Activated CD4-positive, alpha-beta memory T cell treated with anti-CD3 and anti-CD28 coated beads, Interleukin-2, amount 10 ng/mL, durations not matched to agents 7 days and 5 days (primary cell): ENCODE measurements at regions not wholly inside any gene's neighbourhood (a gene's known extent, or its start where the extent isn't known, plus 50 kb on each side); places are given as distances from the start of the nearest gene placed in this dataset.
"Not testable (repeated sequence)": the region's sequence is repeated elsewhere in the genome, so short reads cannot be mapped to it uniquely, and the experiment has no call there.

Experiments
- CTCF ChIA-PET: fragments of 350-600 bp; sonication (Branson Sonifier 250); formaldehyde crosslinking; loops from one replicate; lab custom pipeline; 2021; ENCODE audit warnings: antibody characterized with exemption, inconsistent platforms; lab: Charles Lee
- POLR2A ChIA-PET: fragments of 350-600 bp; sonication (Branson Sonifier 250); formaldehyde crosslinking; loops from one replicate; lab custom pipeline; 2021; ENCODE audit warnings: antibody characterized with exemption; lab: Charles Lee
- DNase-seq: peaks from one replicate; pipeline ENCODE4 v3.0.0-alpha.2; 2020
- H3K27ac Mint-ChIP-seq: one replicate; pipeline ENCODE4 v1.8.0; 2021; ENCODE audit warnings: mild to moderate bottlenecking, mixed read lengths
- H3K27me3 Mint-ChIP-seq: one replicate; pipeline ENCODE4 v1.8.0; 2021; ENCODE audit warnings: mixed read lengths
- H3K36me3 Mint-ChIP-seq: one replicate; pipeline ENCODE4 v1.8.0; 2021; ENCODE audit warnings: low read depth, mixed read lengths
- H3K4me1 Mint-ChIP-seq: one replicate; pipeline ENCODE4 v1.8.0; 2021; ENCODE audit warnings: mixed read lengths
- H3K4me3 Mint-ChIP-seq: one replicate; pipeline ENCODE4 v1.8.0; 2021; ENCODE audit warnings: mild to moderate bottlenecking, mixed read lengths
- H3K9me3 Mint-ChIP-seq: one replicate; pipeline ENCODE4 v1.8.0; 2021; ENCODE audit warnings: mixed read lengths

DNA sequence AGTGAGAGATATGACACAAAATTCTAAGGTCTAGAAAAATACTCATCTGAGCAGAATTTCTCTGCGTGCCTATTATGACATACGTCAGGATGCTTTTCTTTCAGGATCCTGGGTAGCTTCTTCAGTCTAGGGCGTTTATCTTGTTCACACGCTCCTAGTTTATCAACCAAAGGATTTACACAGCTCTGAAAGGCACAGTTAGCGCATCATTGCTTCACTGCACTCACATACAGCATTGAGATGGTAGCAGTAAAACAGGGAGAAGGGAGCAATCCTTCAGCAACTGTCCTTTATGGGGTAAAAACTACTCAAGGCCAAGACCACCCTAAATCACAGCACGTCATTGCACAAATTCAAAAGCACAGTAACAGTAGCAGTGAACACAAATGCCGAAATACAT, 222.8 kb downstream of the SUCLG1 start:
- no peaks in the 10 kb centered on the region for H3K9me3 Mint-ChIP-seq
- H3K4me3 Mint-ChIP-seq, result no peak overlapping the region
- ChIA-PET POLR2A (no interaction called here), CTCF (no interaction called here)
- no peaks in the 10 kb centered on the region for H3K4me1 Mint-ChIP-seq
- no peak overlapping the region for H3K27ac Mint-ChIP-seq
- DNase-seq, result no peak
- peaks cover 8% of the 10 kb centered on the region for H3K27me3 Mint-ChIP-seq
- H3K36me3 Mint-ChIP-seq, result no peaks in the 10 kb centered on the region

DNA sequence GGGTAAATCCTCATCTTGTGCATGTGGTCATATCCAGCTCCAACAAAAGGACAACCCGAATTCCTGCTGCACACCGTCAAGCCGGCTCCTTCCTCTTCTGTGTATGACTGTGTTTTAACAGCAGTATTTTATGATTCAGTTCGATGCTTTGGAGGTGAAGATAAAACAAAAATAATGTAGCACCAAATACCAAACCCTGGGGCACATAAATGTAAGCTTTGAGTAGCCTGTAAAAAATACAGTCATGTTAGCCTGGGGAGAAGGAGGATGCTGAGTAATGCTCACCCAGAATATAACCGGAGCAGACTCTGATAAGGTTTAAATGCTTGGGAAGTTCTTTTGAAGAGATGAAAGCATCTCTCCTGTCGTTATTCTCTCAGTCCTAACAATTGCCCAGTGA, 225.0 kb downstream of the SUCLG1 start:
- no peaks in the 10 kb centered on the region for H3K9me3 Mint-ChIP-seq
- H3K36me3 Mint-ChIP-seq, result no peaks in the 10 kb centered on the region
- H3K27ac Mint-ChIP-seq, result no peak overlapping the region
- peaks cover 5% of the 10 kb centered on the region for H3K27me3 Mint-ChIP-seq
- ChIA-PET CTCF (no interaction called here), POLR2A (no interaction called here)
- DNase-seq, result no peak
- H3K4me3 Mint-ChIP-seq, result no peak overlapping the region
- H3K4me1 Mint-ChIP-seq, result no peaks in the 10 kb centered on the region

DNA sequence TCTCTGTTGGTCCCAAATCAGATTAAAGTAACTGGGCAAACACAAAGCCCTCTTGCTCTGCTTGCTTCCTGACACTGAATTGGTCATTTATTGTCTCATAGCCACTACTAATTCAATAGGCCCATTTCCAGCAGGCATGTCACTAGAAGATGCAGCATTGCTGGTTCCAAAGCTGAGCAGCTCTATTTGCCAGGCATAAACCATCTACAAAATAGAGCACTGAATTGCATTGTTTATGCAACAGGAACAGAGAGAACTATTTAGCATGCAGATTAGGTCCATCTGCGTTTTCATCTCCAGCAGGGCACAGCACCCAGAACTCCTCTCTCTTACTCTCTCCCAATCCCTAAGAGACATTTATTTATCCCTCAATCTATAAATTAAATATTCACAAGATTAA, 227.6 kb downstream of the SUCLG1 start:
- H3K4me3 Mint-ChIP-seq, result no peak overlapping the region
- no peaks in the 10 kb centered on the region for H3K4me1 Mint-ChIP-seq
- H3K27me3 Mint-ChIP-seq, result peaks cover 3% of the 10 kb centered on the region
- no peaks in the 10 kb centered on the region for H3K9me3 Mint-ChIP-seq
- POLR2A ChIA-PET, result no interaction called here
- H3K27ac Mint-ChIP-seq, result no peak overlapping the region
- no peaks in the 10 kb centered on the region for H3K36me3 Mint-ChIP-seq
- no peak for DNase-seq
- CTCF ChIA-PET, result no interaction called here

DNA sequence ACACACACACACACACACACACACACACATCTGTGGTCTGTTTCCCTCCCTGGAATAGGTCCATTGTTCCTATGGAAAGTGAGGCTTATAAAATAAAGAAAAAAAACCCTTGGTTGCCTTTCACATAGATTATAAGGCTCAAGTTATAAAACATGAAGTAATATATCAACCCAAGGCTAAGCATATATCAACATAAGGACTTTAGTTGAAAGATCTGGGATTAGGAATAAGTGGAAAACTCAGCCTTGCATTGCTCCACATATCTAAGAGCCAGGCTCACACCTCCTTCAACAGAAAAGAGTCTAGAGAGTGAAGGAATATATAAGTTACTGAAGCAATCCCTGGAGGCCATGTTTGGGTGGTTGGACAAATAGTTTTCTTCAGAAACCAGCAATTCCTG, 235.0 kb downstream of the SUCLG1 start:
- ChIA-PET POLR2A (no interaction called here), CTCF (no interaction called here)
- Mint-ChIP-seq H3K27ac (no peak overlapping the region), H3K36me3 (no peaks in the 10 kb centered on the region), H3K27me3 (peaks cover 2% of the 10 kb centered on the region), H3K4me3 (no peak overlapping the region), H3K9me3 (no peaks in the 10 kb centered on the region), H3K4me1 (no peaks in the 10 kb centered on the region)
- DNase-seq, result no peak

DNA sequence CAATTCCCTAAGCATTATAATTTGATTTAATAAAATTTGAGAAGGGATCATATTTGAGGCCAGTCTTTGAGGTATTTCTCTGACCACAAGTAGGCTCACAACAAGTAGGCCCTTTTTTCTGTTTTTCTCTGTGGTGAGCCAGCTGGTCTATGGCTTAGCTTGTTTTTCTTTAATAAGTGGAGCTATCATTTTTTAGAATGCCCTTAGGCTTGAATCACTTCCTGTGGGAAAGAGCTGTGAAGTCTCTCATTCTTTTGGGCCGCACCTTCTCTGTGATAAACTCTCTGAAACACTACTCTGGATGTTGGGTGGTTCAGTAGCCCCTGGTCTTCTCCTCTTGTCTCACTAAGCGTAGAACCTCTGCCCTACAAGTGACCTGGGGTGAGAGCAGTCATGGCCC, 235.9 kb downstream of the SUCLG1 start:
- Mint-ChIP-seq H3K4me3 (no peak overlapping the region), H3K4me1 (no peaks in the 10 kb centered on the region), H3K27me3 (peaks cover 3% of the 10 kb centered on the region), H3K36me3 (no peaks in the 10 kb centered on the region), H3K27ac (no peak overlapping the region), H3K9me3 (no peaks in the 10 kb centered on the region)
- ChIA-PET CTCF (interaction anchor here (0.6 kb wide), 1 partner anchor 92 kb away, joined by 3 read pairs; no protein-coding TSS in a partner anchor), POLR2A (no interaction called here)
- no peak for DNase-seq

DNA sequence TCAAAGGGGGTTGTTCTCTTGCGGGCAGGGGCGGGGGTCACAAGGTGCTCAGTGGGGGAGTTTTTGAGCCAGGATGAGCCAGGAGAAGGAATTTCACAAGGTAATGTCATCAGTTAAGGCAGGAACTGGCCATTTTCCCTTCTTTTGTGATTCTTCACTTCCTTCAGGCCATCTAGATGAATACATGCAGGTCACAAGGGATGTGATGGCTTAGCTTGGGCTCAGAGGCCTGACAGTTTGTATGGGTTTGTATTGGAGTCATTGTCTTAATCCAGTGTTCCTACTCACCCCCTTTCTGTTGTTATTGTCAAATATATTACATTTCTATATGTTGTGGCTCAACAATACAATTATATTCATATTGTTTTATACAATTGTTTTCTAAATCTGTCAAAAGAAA, 238.0 kb downstream of the SUCLG1 start:
- H3K9me3 Mint-ChIP-seq, DNase-seq, CTCF ChIA-PET, H3K27ac Mint-ChIP-seq, POLR2A ChIA-PET, H3K27me3 Mint-ChIP-seq, H3K4me1 Mint-ChIP-seq, H3K36me3 Mint-ChIP-seq, H3K4me3 Mint-ChIP-seq: not testable (repeated sequence)

DNA sequence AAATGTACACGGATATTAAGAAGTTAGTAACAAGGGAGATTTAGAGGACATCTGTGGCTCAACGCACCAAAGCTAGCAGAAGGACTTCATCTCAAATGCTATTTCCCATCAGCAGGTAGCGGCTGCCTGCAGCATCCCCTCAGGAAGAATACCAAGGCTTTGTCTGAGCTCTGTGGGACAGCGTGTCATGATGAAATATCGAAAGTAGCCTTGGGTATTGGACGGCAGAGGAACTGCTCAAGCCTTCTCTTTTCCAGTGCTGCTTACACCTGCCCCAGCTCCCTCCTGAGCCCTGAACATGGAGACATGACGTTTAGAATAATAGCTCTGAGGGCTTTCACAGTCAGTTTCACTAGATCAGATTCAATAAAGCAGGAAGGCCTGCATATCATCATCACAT, 241.6 kb downstream of the SUCLG1 start:
- DNase-seq, result no peak
- H3K27me3 Mint-ChIP-seq, result peaks cover 3% of the 10 kb centered on the region
- peaks cover 4% of the 10 kb centered on the region for H3K4me1 Mint-ChIP-seq
- ChIA-PET CTCF (no interaction called here), POLR2A (no interaction called here)
- no peak overlapping the region for H3K27ac Mint-ChIP-seq
- H3K4me3 Mint-ChIP-seq, result no peak overlapping the region
- H3K36me3 Mint-ChIP-seq, result no peaks in the 10 kb centered on the region
- no peaks in the 10 kb centered on the region for H3K9me3 Mint-ChIP-seq

DNA sequence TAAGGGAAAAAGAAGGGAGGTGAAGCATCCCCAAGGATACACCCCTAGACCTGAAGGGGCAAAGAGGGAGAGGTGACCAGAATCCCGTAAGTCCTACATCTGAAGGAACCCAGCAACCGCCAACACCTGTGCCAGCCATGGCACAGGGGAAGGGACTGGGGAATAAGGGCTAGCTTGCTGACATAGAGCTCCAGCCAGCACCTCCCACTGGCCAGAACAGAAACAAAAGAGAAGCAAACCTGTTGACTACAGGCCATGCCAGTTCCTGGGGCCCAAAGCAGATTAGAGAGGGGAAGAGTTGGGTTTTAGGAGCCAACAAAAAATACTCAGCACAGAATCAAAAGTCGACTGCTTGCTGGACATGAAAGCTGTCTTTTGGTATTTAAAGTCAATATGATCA, 244.6 kb downstream of the SUCLG1 start:
- ChIA-PET CTCF (no interaction called here), POLR2A (interaction anchor here (1.4 kb wide), 1 partner anchor 11 kb away, joined by 3 read pairs; no protein-coding TSS in a partner anchor)
- Mint-ChIP-seq H3K27ac (no peak overlapping the region), H3K27me3 (peaks cover 2% of the 10 kb centered on the region), H3K4me3 (no peak overlapping the region), H3K9me3 (no peaks in the 10 kb centered on the region), H3K36me3 (no peaks in the 10 kb centered on the region), H3K4me1 (peaks cover 4% of the 10 kb centered on the region)
- no peak for DNase-seq

DNA sequence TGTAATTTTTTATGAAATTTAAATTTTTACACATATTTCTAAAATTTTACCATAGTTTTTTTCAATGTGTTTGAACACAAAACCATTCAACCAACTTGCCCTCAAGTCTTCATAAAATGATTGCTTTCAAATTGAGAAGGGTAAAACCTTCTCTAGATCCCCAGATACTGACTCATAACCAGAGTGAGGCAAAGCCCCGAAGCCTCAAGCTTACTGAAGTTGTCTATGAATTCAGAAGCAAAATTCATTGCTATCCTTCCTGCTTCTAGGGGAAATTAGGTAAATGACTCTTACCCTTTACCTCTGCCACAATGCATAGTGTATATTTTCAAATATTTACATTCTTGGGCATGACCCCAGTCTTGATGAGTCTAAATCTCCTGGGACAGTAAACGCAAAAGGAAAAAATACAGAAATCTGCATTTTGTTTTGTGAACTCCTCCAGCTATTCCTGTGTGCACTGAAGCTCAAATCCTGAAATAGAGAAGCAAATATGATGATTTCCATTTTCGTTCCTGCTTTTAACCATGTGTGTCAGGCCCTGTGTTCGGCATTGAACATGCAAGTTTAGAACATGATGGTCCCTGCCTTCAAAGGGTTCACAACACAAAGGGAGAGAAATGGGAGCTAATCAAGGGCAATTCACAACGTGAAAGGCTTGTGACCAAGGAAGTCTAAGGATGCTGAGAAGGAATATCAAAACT, 246.3 kb downstream of the SUCLG1 start:
- CTCF ChIA-PET, result no interaction called here
- no peak overlapping the region for H3K4me3 Mint-ChIP-seq

DNA sequence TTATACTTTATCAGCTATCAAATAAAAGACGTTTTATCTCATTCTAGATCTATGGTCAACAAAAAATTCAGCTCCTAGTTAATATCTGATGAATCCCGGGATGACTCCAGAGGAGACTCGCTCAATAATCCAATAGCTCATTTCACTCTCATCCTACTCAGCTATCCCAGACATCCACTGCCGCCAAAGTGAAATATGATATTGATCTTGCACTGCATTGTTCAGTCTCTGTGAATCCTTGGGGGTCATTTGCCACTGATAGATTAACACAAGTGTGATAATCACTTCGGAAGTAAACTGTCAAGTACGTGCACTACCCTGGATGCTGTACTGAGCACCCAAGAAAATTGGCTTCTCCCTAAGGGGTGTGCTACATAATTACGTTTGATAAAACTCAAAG, 249.1 kb downstream of the SUCLG1 start:
- no peaks in the 10 kb centered on the region for H3K36me3 Mint-ChIP-seq
- CTCF ChIA-PET, result no interaction called here
- H3K9me3 Mint-ChIP-seq, result no peaks in the 10 kb centered on the region
- no peak for DNase-seq
- no peak overlapping the region for H3K4me3 Mint-ChIP-seq
- POLR2A ChIA-PET, result no interaction called here
- H3K27ac Mint-ChIP-seq, result no peak overlapping the region
- peaks cover 1% of the 10 kb centered on the region for H3K27me3 Mint-ChIP-seq
- H3K4me1 Mint-ChIP-seq, result peaks cover 4% of the 10 kb centered on the region

More for the DNA sequence above, 246.3 kb downstream of the SUCLG1 start:
- Mint-ChIP-seq H3K36me3 (no peaks in the 10 kb centered on the region), H3K4me1 (peaks cover 4% of the 10 kb centered on the region), H3K27ac (no peak overlapping the region), H3K9me3 (no peaks in the 10 kb centered on the region), H3K27me3 (no peaks in the 10 kb centered on the region)
- no peak for DNase-seq
- POLR2A ChIA-PET, result no interaction called here

DNA sequence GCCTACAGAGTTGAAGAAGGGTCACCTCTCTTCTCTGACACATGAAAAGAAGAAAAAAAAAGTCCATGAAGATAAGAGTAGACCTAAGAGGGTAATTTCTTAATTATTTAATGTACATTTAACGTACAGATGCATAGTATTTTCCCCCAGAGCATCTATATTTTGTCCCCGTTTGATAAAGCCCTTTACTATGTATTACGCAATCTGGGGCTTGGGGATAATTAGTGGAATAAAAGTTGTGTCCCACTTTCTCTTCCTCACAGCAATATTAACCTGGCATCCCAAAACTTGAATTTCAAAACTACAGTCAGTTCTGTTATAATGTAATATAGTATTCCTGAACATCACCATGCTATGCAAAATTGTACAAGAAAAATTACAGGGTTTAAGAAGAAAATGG, 254.1 kb downstream of the SUCLG1 start:
- no peaks in the 10 kb centered on the region for H3K4me1 Mint-ChIP-seq
- H3K27me3 Mint-ChIP-seq, result peaks cover 3% of the 10 kb centered on the region
- H3K9me3 Mint-ChIP-seq, result no peaks in the 10 kb centered on the region
- DNase-seq, result no peak
- ChIA-PET CTCF (no interaction called here), POLR2A (no interaction called here)
- no peak overlapping the region for H3K4me3 Mint-ChIP-seq
- H3K27ac Mint-ChIP-seq, result no peak overlapping the region
- no peaks in the 10 kb centered on the region for H3K36me3 Mint-ChIP-seq

DNA sequence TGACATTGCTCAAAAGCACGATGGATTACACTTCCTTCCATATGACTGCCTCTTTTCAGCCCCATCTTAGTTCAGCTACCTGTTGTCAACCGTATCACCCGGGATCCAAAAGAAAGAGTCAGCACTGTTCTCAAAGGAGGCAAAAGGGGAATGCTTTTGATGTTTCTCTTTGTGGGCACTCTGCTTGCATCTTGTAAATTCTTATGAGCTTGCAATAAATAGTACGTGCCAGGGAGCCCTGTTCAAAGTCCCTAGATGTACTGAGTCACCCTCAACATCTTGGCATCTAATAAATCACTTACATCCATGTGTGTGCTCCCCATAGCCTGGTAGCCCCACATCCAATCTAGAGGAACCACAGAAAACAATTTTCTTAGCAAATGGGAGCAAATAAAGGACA, 256.9 kb downstream of the SUCLG1 start:
- H3K4me3 Mint-ChIP-seq, result no peak overlapping the region
- POLR2A ChIA-PET, result no interaction called here
- no peaks in the 10 kb centered on the region for H3K9me3 Mint-ChIP-seq
- no peak for DNase-seq
- CTCF ChIA-PET, result no interaction called here
- H3K27me3 Mint-ChIP-seq, result peaks cover 3% of the 10 kb centered on the region
- no peak overlapping the region for H3K27ac Mint-ChIP-seq
- no peaks in the 10 kb centered on the region for H3K4me1 Mint-ChIP-seq
- no peaks in the 10 kb centered on the region for H3K36me3 Mint-ChIP-seq

DNA sequence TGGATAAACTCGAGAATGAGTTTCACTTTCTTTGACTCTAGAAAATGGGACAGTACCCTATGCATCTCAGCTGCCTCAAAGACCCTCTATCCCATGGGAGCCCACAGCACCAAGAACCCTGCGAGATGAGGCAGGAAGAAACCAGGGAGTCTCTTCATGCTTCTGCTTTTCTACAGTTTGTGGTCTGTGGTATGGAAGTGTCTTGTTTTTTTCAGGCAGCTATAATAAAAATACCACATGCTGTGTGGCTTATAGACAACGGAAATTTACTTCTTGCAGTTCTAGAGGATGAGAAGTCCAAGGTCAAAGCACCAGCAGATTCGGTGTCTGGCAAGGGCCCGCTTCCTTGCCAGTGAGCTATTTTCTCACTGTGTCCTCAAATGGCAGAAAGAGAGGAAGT, 257.9 kb downstream of the SUCLG1 start:
- Mint-ChIP-seq H3K36me3 (no peaks in the 10 kb centered on the region), H3K27ac (no peak overlapping the region), H3K4me3 (no peak overlapping the region), H3K27me3 (peaks cover 2% of the 10 kb centered on the region), H3K9me3 (no peaks in the 10 kb centered on the region), H3K4me1 (no peaks in the 10 kb centered on the region)
- DNase-seq, result no peak
- POLR2A ChIA-PET, result no interaction called here
- CTCF ChIA-PET, result no interaction called here

DNA sequence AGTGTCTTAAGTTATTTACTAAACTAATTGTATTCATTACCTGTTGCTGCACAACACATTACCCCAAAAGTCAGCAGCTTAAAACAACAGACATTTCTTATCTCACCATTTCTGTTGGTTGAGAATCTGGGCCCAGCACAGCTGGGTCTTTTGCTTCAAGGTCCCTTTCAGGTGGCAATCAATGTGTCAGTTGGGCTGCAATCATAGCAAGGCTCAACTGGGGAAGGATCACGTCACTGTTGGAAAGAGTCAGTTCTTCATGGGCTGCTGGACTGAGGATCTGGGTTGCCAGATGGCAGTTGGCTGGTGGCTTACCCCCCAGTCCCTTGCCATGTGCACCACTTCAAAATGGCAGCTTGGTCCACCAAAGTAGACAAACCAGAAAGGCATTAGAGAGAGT, 261.2 kb downstream of the SUCLG1 start:
- ChIA-PET CTCF (interaction anchor here (1.2 kb wide), 1 partner anchor 20 kb away, joined by 3 read pairs; no protein-coding TSS in a partner anchor), POLR2A (no interaction called here)
- Mint-ChIP-seq H3K27me3 (no peaks in the 10 kb centered on the region), H3K9me3 (no peaks in the 10 kb centered on the region), H3K27ac (no peak overlapping the region), H3K4me1 (no peaks in the 10 kb centered on the region), H3K4me3 (no peak overlapping the region), H3K36me3 (no peaks in the 10 kb centered on the region)
- no peak for DNase-seq
